Left colon (tissue), 2 donors: ENCODE measurements at regions not wholly inside any gene's neighbourhood (a gene's known extent, or its start where the extent isn't known, plus 50 kb on each side); places are given as distances from the start of the nearest gene placed in this dataset.
"Not testable (repeated sequence)": the region's sequence is repeated elsewhere in the genome, so short reads cannot be mapped to it uniquely, and the experiment has no call there.

Source experiments
- ATAC-seq: fragments of 200-7000 bp; cut with Tn5 transposase; one replicate; pipeline ENCODE4 v1.9.1; 2020; ENCODE audit warnings: mild to moderate bottlenecking, moderate library complexity
- DNase-seq, 2 donors: peaks; one replicate each; pipeline ENCODE4 v3.0.0-alpha.2; 2020
- intact Hi-C, 2 donors: fragments of 100-400 bp; cut with DNase I in 1 of 2; cut with micrococcal nuclease in 1 of 2; formaldehyde crosslinking; loops; one replicate each; pipeline versions ENCODE4 v1.11.2 to v1.14.0; 2022; cut with DNase I, micrococcal nuclease
- donor health status: DM: no; HTN: no; CAD: no.
- donor health status: DM: yes; HTN: yes; CAD: no.

- peak; percentile 22 to 47 for DNase-seq
- ATAC-seq = no peak
- intact Hi-C loops = no loop called here
Measured at GRCh38 chr15:67917037-67917436, 77.2 kb upstream of the RNU6-1 start.

- no peak for ATAC-seq
- DNase-seq = no peak
- intact Hi-C loops = no loop called here
Measured at GRCh38 chr15:67917636-67918035, 77.8 kb upstream of the RNU6-1 start.

- intact Hi-C loops = no loop called here
- no peak for DNase-seq
- no peak for ATAC-seq
Measured at GRCh38 chr15:67918205-67918861, 78.5 kb upstream of the RNU6-1 start.

GRCh38 chr15:67920524-67921240, 80.8 kb upstream of the RNU6-1 start:
- intact Hi-C loops = no loop called here
- DNase-seq (no peak), ATAC-seq (no peak)

- no peak for DNase-seq
- no peak for ATAC-seq
- intact Hi-C loops = no loop called here
Measured at GRCh38 chr15:67922106-67922675, 82.3 kb upstream of the RNU6-1 start.

GRCh38 chr15:67922971-67923945, 83.4 kb upstream of the RNU6-1 start:
- DNase-seq = no peak
- ATAC-seq = no peak
- intact Hi-C loops = no loop called here

GRCh38 chr15:67924359-67924974, 84.6 kb upstream of the RNU6-1 start:
- DNase-seq (no peak), ATAC-seq (no peak)
- intact Hi-C loops = no loop called here

GRCh38 chr15:67925182-67925581, 85.3 kb upstream of the RNU6-1 start:
- DNase-seq (no peak), ATAC-seq (no peak)
- intact Hi-C loops = no loop called here

GRCh38 chr15:67927501-67928168, 87.8 kb upstream of the RNU6-1 start:
- intact Hi-C loops = no loop called here
- no peak for ATAC-seq
- peak; percentile 42 to 65 for DNase-seq

GRCh38 chr15:67928666-67929065, 88.8 kb upstream of the RNU6-1 start:
- intact Hi-C loops = no loop called here
- ATAC-seq (no peak), DNase-seq (no peak)

- no peak for DNase-seq
- intact Hi-C loops = no loop called here
- no peak for ATAC-seq
Measured at GRCh38 chr15:67930720-67931119, 90.9 kb upstream of the RNU6-1 start.

- no peak for ATAC-seq
- DNase-seq = no peak
- intact Hi-C loops = no loop called here
Measured at GRCh38 chr15:67931861-67932260, 92.0 kb upstream of the RNU6-1 start.

GRCh38 chr15:67934126-67934525, 94.3 kb upstream of the RNU6-1 start:
- DNase-seq, intact Hi-C loops, ATAC-seq: not testable (repeated sequence)

- ATAC-seq = no peak
- intact Hi-C loops = no loop called here
- DNase-seq = no peak
Measured at GRCh38 chr15:67935244-67935643, 95.4 kb upstream of the RNU6-1 start.

GRCh38 chr15:67936258-67936657, 96.4 kb upstream of the RNU6-1 start:
- ATAC-seq (no peak), DNase-seq (no peak)
- intact Hi-C loops = no loop called here

GRCh38 chr15:67937153-67937761, 97.4 kb upstream of the RNU6-1 start:
- intact Hi-C loops = no loop called here
- ATAC-seq (peak; percentile 22), DNase-seq (no peak)

- ATAC-seq, intact Hi-C loops, DNase-seq: not testable (repeated sequence)
Measured at GRCh38 chr15:67939179-67939578, 99.3 kb upstream of the RNU6-1 start.
